Prostate gland (tissue), 2 donors: ENCODE measurements at regions not wholly inside any gene's neighbourhood (a gene's known extent, or its start where the extent isn't known, plus 50 kb on each side); places are given as distances from the start of the nearest gene placed in this dataset.

Experiments used
- POLR2A ChIP-seq: fragments of 450-650 bp; IDR thresholded peaks from one replicate; pipeline ENCODE4 v1.6.1; 2016; ENCODE audit warnings: antibody characterized with exemption, mild to moderate bottlenecking
- TF ChIP-seq, protein P1 (sequence below), 4 experiments: fragments of 200-600 bp in 2 of 4; fragments of 450-650 bp in 2 of 4; sonication (generic) in 2 of 4; IDR thresholded peaks; 1 replicate in 3 of 4; 2 replicates in 1 of 4; pipeline ENCODE4 v1.5.1; 2016 to 2019; ENCODE audit warnings: antibody characterized with exemption in 4 of 4, mild to moderate bottlenecking in 2 of 4, moderate library complexity in 2 of 4

DNA sequence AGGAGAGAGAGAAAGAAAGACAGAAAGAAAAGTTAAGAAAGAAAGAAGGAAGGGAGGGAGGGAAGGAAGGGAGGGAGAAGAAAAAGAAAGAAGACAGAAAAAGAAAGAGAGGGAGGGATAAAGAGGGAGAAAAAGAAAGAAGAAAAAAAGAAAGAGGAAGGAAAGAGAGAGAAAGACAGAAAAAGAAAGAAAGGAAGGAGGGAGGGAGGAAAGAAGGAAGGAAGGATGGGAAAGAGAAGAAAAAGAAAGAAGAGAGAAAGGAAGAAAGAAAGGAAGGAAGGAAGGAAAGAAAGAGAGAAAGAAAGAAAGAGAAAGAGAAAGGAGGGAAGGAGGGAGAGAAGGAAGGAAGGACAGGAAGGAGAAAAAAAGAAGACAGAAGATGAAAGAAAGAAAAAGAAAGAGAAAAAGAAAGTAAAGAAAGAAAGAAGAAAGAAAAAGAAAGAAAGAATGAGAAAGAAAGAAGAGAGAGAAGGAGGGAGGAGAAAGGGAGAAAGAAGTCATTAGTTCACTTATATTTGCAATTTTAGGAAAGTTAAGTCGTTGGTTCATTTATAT lies 567.2 kb upstream of the CBLB start:
- TF ChIP-seq, protein P1, sequence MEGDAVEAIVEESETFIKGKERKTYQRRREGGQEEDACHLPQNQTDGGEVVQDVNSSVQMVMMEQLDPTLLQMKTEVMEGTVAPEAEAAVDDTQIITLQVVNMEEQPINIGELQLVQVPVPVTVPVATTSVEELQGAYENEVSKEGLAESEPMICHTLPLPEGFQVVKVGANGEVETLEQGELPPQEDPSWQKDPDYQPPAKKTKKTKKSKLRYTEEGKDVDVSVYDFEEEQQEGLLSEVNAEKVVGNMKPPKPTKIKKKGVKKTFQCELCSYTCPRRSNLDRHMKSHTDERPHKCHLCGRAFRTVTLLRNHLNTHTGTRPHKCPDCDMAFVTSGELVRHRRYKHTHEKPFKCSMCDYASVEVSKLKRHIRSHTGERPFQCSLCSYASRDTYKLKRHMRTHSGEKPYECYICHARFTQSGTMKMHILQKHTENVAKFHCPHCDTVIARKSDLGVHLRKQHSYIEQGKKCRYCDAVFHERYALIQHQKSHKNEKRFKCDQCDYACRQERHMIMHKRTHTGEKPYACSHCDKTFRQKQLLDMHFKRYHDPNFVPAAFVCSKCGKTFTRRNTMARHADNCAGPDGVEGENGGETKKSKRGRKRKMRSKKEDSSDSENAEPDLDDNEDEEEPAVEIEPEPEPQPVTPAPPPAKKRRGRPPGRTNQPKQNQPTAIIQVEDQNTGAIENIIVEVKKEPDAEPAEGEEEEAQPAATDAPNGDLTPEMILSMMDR (IDR thresholded peaks at IDR 0.05), result no peak
- TF ChIP-seq POLR2A, result no peak
